HG02798 (cell line): ENCODE measurements at regions not wholly inside any gene's neighbourhood (a gene's known extent, or its start where the extent isn't known, plus 50 kb on each side); places are given as distances from the start of the nearest gene placed in this dataset.
A peak's percentile ranks its signal among the peaks of the same experiment; 100 is the strongest.

ENCODE experiments used
- ATAC-seq: cut with Tn5 transposase; IDR thresholded peaks from one replicate; pipeline ENCODE4 v1.9.1; 2021; ENCODE audit warnings: mild to moderate bottlenecking; ENCODE audit not compliant: unreplicated experiment, poor library complexity

- ATAC-seq, result no peak
Observed at GRCh38 chr18:31213641-31214040, 51.0 kb upstream of the DSC1 start.

GRCh38 chr18:31217038-31217849, 54.6 kb upstream of the DSC1 start:
- no peak for ATAC-seq

- ATAC-seq, result no peak
Observed at GRCh38 chr18:31218671-31219383, 56.2 kb upstream of the DSC1 start.

GRCh38 chr18:31219395-31219794, 56.7 kb upstream of the DSC1 start:
- peak; percentile 60 for ATAC-seq

GRCh38 chr18:31223371-31223770, 60.7 kb upstream of the DSC1 start:
- ATAC-seq, result no peak

- no peak for ATAC-seq
Observed at GRCh38 chr18:31225668-31226067, 63.0 kb upstream of the DSC1 start.

- ATAC-seq, result no peak
Observed at GRCh38 chr18:31227497-31228229, 65.0 kb upstream of the DSC1 start.

- ATAC-seq, result no peak
Observed at GRCh38 chr18:31229829-31230228, 67.2 kb upstream of the DSC1 start.

- ATAC-seq, result peak; percentile 72
Observed at GRCh38 chr18:31230495-31230894, 67.8 kb upstream of the DSC1 start.

GRCh38 chr18:31232013-31232412, 69.4 kb upstream of the DSC1 start:
- ATAC-seq, result no peak

- ATAC-seq, result no peak
Observed at GRCh38 chr18:31232775-31233424, 70.2 kb upstream of the DSC1 start.

- peak; percentile 32 for ATAC-seq
Observed at GRCh38 chr18:31233621-31234275, 71.1 kb upstream of the DSC1 start.

GRCh38 chr18:31235856-31236255, 73.2 kb upstream of the DSC1 start:
- no peak for ATAC-seq

GRCh38 chr18:31237142-31237541, 74.5 kb upstream of the DSC1 start:
- ATAC-seq, result no peak

- ATAC-seq, result no peak
Observed at GRCh38 chr18:31241425-31241824, 76.5 kb upstream of the DSG1 start.

- peak; percentile 60 for ATAC-seq
Observed at GRCh38 chr18:31241900-31242409, 76.0 kb upstream of the DSG1 start.

GRCh38 chr18:31243740-31244512, 74.0 kb upstream of the DSG1 start:
- no peak for ATAC-seq

- ATAC-seq, result peak; percentile 54
Observed at GRCh38 chr18:31244771-31245394, 73.1 kb upstream of the DSG1 start.

- ATAC-seq, result peak; percentile 23
Observed at GRCh38 chr18:31245820-31246219, 72.1 kb upstream of the DSG1 start.
